DMS53 (cell line): ENCODE measurements at regions not wholly inside any gene's neighbourhood (a gene's known extent, or its start where the extent isn't known, plus 50 kb on each side); places are given as distances from the start of the nearest gene placed in this dataset.

Source experiments
- DNase-seq: peaks from one replicate; lab custom pipeline; 2025; lab: John Stamatoyannopoulos, UW

- DNase-seq, result no peak
Observed at GRCh38 chr9:85151741-85152140, 482.2 kb downstream of the NTRK2 start.

DNA sequence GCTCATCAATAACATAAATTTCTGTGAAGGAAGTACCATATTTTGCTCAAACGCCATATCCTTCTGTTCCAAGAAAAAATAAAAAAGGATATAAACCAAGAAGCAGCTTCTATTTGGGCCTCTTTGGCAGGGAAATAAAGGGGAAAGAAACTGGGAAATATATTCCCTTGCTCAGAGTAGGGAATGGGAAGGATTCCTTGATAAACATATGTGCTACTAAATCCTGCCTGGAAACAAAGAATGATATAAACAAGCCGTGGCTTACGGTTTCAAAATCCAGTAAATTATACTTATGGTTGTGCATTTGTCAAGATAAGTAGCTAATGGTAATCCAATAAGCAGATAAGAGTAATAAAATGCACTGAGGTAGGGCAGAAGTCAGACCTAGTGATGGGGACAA lies 481.6 kb downstream of the NTRK2 start:
- DNase-seq, result no peak

GRCh38 chr9:85147046-85147640 lies 477.6 kb downstream of the NTRK2 start:
- DNase-seq, result no peak

DNA sequence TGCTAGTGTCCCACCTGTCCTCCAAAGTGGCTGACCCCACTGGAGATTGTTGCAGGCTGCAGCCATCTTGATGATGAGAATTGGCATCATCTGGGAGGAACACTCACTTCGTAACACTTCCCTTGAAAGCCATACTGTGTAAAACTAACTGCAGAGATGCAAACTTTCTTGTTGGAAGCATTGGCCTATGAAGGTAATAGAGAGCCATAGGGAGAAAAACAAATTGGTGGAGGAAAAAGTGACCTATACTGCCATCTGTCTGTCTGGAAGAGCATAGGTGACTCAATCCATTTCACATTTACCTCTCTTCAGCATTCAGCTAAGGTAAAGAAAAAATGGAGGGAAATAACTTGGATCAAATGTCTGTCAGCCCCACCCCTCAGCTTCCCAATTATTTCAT lies 473.4 kb downstream of the NTRK2 start:
- DNase-seq, result peak; percentile 23

DNA sequence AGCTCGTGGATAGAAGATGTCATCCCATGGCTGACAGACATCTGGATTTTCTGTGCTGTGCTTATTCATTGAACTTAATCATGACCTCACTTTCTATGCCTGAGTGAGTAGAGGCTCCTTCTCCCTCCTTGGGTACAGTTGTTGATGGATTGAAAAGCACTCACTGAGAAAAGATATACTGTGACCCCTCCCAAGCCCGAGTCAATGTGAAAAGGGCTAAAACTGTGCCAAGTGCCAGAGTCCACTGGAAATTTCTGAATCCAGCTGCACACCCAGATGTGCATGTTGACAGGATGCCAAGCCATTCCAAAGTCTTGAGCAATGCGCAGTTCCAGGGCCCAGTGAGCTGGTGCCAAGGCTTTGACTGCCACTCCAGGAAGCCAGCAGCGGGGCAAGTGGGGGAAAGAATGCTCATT lies 473.0 kb downstream of the NTRK2 start:
- DNase-seq, result no peak

DNA sequence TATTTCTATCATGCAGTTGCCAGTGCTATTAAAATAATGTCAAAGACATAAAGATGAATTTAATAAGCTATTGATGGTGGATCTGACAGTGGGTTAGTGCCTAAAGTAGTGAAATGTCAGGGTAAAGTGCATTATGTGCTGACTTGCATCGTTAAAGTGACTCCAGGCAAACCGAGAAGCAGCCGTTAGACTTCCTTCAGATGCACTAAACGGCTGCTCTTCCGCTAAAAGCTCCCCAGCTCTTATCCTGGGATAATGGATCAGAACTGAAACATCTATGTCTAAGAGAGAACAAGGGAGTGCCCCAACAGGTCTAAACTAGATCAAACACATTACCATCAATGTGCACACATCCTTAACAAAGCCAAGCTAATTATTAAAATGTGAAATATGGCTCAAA lies 468.2 kb downstream of the NTRK2 start:
- DNase-seq, result no peak

DNA sequence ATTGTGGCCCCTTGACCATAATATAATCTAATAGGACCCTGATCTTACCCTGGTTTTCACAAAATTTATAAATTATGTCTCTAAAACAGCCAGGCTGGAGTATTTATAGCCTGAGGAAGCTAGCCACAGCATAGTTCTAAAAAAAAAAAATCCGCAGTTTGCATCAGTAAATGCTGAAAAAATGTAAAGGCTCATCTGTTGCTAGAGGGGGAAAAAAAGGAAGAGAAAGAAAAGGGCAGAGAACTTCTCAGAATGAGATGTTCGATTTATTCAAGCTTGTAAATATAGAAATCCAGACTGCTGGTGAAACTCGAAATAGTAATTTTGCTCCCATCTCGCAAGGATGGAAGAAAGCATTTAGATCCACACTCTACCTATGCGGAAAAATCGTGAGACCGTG lies 467.5 kb downstream of the NTRK2 start:
- DNase-seq, result no peak

DNA sequence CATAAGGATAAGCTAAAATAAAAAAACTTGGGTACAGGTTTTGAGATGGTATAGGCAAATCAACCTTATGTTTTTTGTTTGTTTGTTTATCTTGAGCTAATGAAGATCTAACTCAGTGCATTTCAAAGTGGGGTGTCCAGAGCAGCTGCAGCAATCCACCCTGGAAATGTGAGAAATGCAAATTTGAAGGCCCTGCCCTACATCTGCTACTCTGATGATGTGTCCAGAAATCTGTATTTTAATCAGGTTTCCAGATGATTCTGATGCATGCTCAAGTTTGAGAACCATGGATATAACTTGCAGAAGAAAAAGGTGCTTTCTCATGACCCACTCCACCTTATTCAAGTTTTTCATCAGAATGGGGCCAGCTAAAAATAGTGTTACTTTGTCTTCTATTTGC lies 467.0 kb downstream of the NTRK2 start:
- no peak for DNase-seq

GRCh38 chr9:85130764-85131163 lies 461.2 kb downstream of the NTRK2 start:
- DNase-seq, result no peak

DNA sequence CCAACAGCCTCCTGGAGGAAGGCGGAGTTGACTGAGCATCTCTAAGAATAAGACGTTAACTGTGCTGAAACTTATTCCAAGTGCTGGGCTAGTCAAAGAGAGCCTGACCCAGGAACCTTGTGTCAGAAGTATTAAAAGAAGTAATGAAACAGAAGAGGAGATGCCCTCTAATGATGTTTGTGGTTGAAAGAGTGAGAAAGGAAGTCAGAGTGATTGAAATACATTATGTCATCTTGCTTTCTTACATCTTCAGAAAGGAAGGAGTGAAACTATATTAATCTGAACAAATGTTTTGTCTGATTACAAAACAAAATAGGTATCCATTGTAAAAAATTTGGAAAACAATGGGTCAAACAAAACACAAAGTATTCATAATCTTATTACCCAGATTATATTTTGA lies 460.7 kb downstream of the NTRK2 start:
- DNase-seq, result no peak

DNA sequence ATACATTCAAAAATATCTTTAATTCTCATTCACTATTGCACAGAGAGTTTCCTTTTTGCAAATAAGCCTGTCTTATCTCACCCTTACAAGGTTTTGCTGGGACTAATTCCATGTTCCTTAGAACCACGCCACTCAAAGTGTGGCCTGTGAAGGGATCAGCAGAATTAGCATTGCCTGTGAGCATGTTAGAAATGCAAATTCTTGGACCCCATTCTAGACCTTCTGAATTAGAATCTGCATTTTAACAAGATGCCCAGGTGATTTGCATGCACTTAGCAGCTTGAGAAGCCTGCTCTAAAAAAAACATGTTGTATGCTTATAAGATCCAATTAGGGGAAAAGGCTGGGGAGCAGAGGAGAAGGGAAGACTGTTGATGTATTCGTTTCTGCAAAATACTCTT lies 460.0 kb downstream of the NTRK2 start:
- no peak for DNase-seq

GRCh38 chr9:85118990-85119755 lies 449.6 kb downstream of the NTRK2 start:
- no peak for DNase-seq

DNA sequence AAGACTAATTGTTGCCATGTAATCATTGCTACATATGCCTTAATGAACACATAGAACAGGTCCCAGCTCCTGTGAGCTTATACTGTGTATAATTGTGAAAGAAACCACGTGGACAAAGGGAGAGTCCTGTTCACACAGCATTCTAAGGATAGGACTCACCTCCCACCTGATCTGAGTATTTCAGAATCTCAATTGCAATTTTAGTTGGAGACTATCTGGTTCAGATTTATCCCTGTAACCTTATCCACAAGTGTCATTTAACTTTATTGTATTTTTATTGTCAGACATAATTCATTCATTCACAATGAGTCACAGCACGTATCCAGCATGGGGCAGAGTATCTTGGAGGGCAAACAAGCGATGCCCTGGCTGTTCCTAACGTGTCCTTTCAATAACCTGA lies 448.3 kb downstream of the NTRK2 start:
- no peak for DNase-seq

GRCh38 chr9:85115473-85115872 lies 445.9 kb downstream of the NTRK2 start:
- DNase-seq, result no peak

DNA sequence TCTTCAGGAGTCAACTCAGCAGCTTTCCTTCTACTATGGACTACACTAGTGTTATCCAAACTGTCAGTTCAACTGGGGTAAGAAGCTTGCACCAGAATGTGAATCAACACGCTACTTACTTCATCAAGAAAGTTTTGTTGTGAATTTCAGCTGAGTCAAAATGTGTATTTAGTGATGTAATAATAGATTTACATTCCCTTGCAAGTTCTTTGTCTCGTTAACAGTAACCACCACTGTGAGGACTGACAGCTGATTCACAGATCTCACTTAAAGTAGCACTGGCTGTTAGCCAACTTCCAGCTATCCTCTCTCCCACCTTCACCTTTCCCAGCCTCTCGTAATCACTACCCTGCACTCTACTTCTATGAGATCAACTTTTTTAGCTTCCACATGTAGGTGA lies 445.3 kb downstream of the NTRK2 start:
- DNase-seq, result no peak

GRCh38 chr9:85112933-85113418 lies 443.4 kb downstream of the NTRK2 start:
- no peak for DNase-seq

GRCh38 chr9:85112391-85112790 lies 442.9 kb downstream of the NTRK2 start:
- no peak for DNase-seq

GRCh38 chr9:85108746-85109145 lies 439.2 kb downstream of the NTRK2 start:
- no peak for DNase-seq

- DNase-seq, result no peak
Observed at GRCh38 chr9:85108229-85108628, 438.7 kb downstream of the NTRK2 start.

DNA sequence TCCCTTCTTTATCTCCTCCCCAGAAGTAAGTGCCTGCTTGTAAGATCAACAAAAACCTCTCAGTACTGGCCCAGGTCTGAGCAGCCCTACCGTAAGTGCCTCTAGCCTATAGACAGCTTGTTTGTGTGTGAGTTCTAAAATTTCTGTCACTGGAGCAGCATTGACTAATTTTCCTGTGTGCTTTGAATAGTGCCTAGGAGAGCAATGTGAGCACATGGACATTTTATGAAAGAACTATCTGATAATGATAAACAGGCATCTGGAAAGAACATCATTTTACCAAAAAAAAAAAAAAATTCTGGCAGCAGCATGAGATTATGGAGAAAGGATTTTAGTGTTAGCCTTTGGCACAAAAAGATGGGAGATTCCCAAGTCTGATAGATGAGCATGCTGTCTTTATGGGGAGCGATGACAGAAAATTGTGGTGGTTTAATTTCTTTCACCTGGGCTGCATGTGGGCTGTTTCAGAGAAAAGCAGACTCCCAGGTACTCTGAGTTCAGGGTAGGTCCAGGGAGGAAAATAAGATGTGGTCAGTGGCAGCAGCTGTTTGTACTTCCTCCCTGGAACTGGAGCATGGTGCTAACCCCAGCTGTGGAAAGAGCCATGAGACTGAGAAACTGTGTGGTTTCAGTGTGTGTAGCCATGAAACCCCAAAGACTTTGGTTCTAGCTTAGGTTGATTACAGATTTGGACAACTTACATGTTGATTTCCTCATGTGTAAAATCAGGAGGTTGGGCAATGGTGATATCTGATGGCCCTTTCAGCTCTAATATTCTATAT lies 419.9 kb downstream of the NTRK2 start:
- DNase-seq, result no peak

- DNase-seq, result no peak
Observed at GRCh38 chr9:85081963-85082362, 412.4 kb downstream of the NTRK2 start.

DNA sequence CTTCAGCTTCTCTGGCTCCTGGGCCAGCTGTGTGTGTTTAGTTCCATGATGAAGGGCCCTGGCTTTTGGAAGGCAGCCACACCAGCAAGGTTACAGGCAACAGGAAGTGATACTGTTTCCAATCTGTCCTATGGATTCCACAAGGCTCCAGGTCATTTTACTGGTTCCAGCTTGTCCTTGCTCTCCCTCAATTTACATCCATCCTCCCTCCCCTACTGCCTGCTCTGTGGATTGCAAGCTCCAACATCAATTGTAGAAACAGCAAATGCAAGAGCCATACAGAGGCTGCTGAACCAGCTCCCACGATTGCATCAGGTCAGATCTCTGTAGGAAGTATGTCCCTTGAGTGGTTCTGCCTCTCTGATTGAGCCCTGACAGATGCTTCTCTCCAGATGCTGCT lies 409.8 kb downstream of the NTRK2 start:
- no peak for DNase-seq

- DNase-seq, result no peak
Observed at GRCh38 chr9:85077944-85078343, 408.4 kb downstream of the NTRK2 start.
